Spleen (tissue), 11 donors: ENCODE measurements at regions not wholly inside any gene's neighbourhood (a gene's known extent, or its start where the extent isn't known, plus 50 kb on each side); places are given as distances from the start of the nearest gene placed in this dataset.

Source experiments
- DNase-seq: peaks from one replicate; pipeline ENCODE4 v3.0.0-alpha.2; 2020
- H3K27ac ChIP-seq, 8 donors: fragments of 200-600 bp; sonication (generic) in 7 of 8; 1 replicate in 4 of 8; 2 replicates in 4 of 8; pipeline versions ENCODE4 v1.5.0 to v1.8.0; 2016 to 2021; ENCODE audit warnings: inconsistent platforms in 4 of 8, mild to moderate bottlenecking in 4 of 8, moderate library complexity in 1 of 8
- H3K27me3 ChIP-seq, 7 donors: fragments of 200-600 bp; sonication (generic) in 6 of 7; replicated peaks in 1 of 7; 1 replicate in 4 of 7; 2 replicates in 3 of 7; pipeline versions ENCODE4 v1.5.0 to v1.8.0; 2016 to 2021; ENCODE audit warnings: inconsistent platforms in 3 of 7, mild to moderate bottlenecking in 1 of 7
- H3K36me3 ChIP-seq, 6 donors: fragments of 200-600 bp; sonication (generic) in 5 of 6; 1 replicate in 4 of 6; 2 replicates in 2 of 6; pipeline versions ENCODE4 v1.5.0 to v1.8.0; 2016 to 2021; ENCODE audit warnings: inconsistent platforms in 2 of 6
- H3K4me1 ChIP-seq, 6 donors: fragments of 200-600 bp; sonication (generic) in 5 of 6; 1 replicate in 3 of 6; 2 replicates in 3 of 6; pipeline versions ENCODE4 v1.5.0 to v1.8.0; 2016 to 2021; ENCODE audit warnings: inconsistent platforms in 3 of 6
- H3K4me3 ChIP-seq, 8 donors: fragments of 200-600 bp; sonication (generic) in 7 of 8; 1 replicate in 4 of 8; 2 replicates in 4 of 8; pipeline versions ENCODE4 v1.5.0 to v1.8.0; 2016 to 2021; ENCODE audit warnings: inconsistent platforms in 4 of 8, mild to moderate bottlenecking in 4 of 8, moderate library complexity in 2 of 8
- H3K9me3 ChIP-seq, 8 donors: fragments of 200-600 bp; sonication (generic) in 7 of 8; 1 replicate in 4 of 8; 2 replicates in 4 of 8; pipeline versions ENCODE4 v1.5.0 to v1.8.0; 2016 to 2021; ENCODE audit warnings: inconsistent platforms in 4 of 8
- POLR2A ChIP-seq, 3 donors: fragments of 450-650 bp; IDR thresholded peaks; one replicate each; pipeline ENCODE4 v1.5.1; 2017; ENCODE audit warnings: antibody characterized with exemption in 3 of 3, mild to moderate bottlenecking in 1 of 3
- POLR2AphosphoS5 ChIP-seq, 3 donors: sonication (generic); formaldehyde crosslinking; IDR thresholded peaks; one replicate each; pipeline ENCODE4 v1.5.1; 2017; ENCODE audit warnings: antibody characterized with exemption in 3 of 3
- WGBS, 5 donors: extraction: QIAGEN DNeasy Blood & Tissue Kit in 3 of 5; methylation state at CpG; one replicate each; pipeline versions ENCODE4 v1.1.5 to v1.1.7; 2013 to 2018; 5-methylcytosine and 5-hydroxymethylcytosine counted together
- intact Hi-C: fragments of 100-400 bp; cut with DNase I; formaldehyde crosslinking; loops from one replicate; pipeline ENCODE4 v1.15.0; 2023; ENCODE audit warnings: low total_unique reads
- TF ChIP-seq, protein P1 (sequence below), 11 experiments: fragments of 200-600 bp in 7 of 11; fragments of 450-650 bp in 4 of 11; sonication (generic) in 4 of 11; IDR thresholded peaks in 8 of 11; conservative IDR thresholded peaks in 3 of 11; 1 replicate in 7 of 11; 2 replicates in 4 of 11; pipeline versions ENCODE4 v1.4.0 to v1.8.0; 2016 to 2021; ENCODE audit warnings: antibody characterized with exemption in 11 of 11, inconsistent platforms in 4 of 11, mild to moderate bottlenecking in 1 of 11
- donor health status: healthy with polysubstance abuse.
- donor health status: DM: no; HTN: no; CAD: no; lungs with moderate emphysema.
- donor health status: DM: no; HTN: no; CAD: no.
- donor health status: Bipolar disorder and iron deficiency.
- donor health status: healthy.
- donor health status: DM: no; HTN: no; CAD: no.
- donor health status: DM: yes; HTN: yes; CAD: no.

DNA sequence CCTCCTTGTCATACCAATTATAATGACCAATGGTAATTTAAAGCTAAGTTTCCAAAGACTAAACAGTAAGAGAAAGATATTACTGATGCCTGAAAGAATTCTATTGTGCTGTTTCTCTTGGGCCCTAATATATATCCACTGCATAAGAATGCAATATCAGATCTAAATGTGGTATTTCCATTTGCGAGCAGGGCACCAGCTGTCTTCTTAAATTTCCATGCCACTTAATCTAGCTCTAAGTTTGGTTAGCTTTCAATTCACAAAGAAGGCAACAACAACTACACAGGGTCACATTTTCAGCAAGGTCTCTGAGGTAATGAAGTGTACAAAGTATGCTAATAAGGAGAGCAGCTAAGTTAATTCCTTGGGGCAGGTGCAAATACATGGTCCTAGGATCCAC lies 315.7 kb downstream of the GPR37 start:
- no peak for DNase-seq
- Histone ChIP-seq H3K36me3 (no peaks in the 10 kb centered on the region), H3K27ac (no peak overlapping the region), H3K9me3 (no peaks in the 10 kb centered on the region), H3K4me3 (no peak overlapping the region), H3K4me1 (no peaks in the 10 kb centered on the region), H3K27me3 (no peaks in the 10 kb centered on the region)
- TF ChIP-seq, protein P1, sequence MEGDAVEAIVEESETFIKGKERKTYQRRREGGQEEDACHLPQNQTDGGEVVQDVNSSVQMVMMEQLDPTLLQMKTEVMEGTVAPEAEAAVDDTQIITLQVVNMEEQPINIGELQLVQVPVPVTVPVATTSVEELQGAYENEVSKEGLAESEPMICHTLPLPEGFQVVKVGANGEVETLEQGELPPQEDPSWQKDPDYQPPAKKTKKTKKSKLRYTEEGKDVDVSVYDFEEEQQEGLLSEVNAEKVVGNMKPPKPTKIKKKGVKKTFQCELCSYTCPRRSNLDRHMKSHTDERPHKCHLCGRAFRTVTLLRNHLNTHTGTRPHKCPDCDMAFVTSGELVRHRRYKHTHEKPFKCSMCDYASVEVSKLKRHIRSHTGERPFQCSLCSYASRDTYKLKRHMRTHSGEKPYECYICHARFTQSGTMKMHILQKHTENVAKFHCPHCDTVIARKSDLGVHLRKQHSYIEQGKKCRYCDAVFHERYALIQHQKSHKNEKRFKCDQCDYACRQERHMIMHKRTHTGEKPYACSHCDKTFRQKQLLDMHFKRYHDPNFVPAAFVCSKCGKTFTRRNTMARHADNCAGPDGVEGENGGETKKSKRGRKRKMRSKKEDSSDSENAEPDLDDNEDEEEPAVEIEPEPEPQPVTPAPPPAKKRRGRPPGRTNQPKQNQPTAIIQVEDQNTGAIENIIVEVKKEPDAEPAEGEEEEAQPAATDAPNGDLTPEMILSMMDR (IDR thresholded peaks at IDR 0.05 in 8 of 11, conservative IDR thresholded peaks at IDR 0.05 in 3 of 11) = no peak
- TF ChIP-seq POLR2A (IDR thresholded peaks at IDR 0.05) (no peak), POLR2AphosphoS5 (IDR thresholded peaks at IDR 0.05) (no peak)
- intact Hi-C loops = no loop called here
- 74 to 95% (median 93%) methylated on average over 1 of the region's 1 CpG for WGBS, 5 donors

DNA sequence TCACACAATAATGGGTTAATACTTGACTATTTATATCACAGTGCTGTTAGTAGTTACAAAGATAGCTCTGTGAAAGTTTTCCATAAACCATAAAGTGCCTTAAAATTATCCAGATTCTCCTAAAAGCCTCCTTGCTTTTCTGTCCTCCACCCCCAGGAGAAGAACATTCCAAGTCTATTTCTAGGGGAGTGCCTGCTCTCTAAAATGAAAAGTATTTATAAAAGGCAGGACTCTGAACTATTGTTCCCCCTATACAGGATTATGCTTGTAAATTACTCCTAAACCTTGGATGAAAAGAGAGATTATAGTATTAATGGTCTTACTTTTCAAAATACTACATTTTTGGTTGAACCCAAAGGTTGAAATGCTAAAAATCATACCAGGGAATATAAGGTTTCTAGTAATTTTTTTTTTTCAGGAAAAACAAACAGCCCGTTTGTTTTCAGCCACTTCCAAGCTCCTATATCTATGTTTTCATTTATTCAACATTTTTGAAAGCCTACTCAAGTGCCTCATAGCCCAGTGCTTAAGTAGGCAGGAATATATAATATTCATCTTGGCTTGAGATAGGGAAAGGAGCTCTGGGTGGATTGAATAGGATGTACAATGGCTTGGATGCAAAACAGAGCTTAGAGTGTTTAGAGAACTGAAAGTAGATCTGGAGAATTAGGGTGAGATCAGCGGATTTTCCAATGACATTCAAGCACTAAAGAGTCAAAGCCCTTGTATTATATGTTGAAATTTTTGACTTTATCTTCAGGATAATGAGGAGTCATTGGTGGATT lies 320.7 kb downstream of the GPR37 start:
- intact Hi-C loops = no loop called here
- 47 to 67% (median 59%) methylated on average over 2 of the region's 2 CpGs for WGBS, 5 donors
- TF ChIP-seq POLR2AphosphoS5 (IDR thresholded peaks at IDR 0.05) (no peak), POLR2A (IDR thresholded peaks at IDR 0.05) (no peak)
- TF ChIP-seq, protein P1 (IDR thresholded peaks at IDR 0.05 in 8 of 11, conservative IDR thresholded peaks at IDR 0.05 in 3 of 11) = no peak
- no peak for DNase-seq
- Histone ChIP-seq H3K9me3 (no peaks in the 10 kb centered on the region), H3K36me3 (no peaks in the 10 kb centered on the region), H3K27ac (no peak overlapping the region), H3K27me3 (no peaks in the 10 kb centered on the region), H3K4me1 (no peaks in the 10 kb centered on the region), H3K4me3 (no peak overlapping the region)

DNA sequence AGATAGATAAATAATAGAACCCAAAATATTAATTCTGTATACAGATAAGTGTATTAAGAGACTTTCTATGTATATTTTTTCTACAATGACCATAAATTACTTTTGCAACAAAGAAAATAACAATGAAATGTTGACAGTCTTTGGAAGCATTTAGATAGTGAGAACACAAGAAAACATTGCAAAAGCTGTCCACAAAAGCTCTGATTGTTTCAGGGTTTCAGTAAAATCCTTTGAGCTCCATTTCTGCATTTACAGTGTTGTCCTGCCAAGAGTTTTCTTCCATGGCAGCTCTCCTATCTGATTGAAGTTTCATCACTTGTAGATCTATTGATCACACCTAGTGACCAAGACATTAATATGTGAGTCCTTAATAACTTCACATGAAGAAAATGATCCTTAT lies 321.8 kb downstream of the GPR37 start:
- no peak for DNase-seq
- H3K4me1 ChIP-seq = no peaks in the 10 kb centered on the region
- TF ChIP-seq POLR2AphosphoS5 (IDR thresholded peaks at IDR 0.05) (no peak), POLR2A (IDR thresholded peaks at IDR 0.05) (no peak)
- TF ChIP-seq, protein P1 (IDR thresholded peaks at IDR 0.05 in 8 of 11, conservative IDR thresholded peaks at IDR 0.05 in 3 of 11) = no peak
- no peaks in the 10 kb centered on the region for H3K9me3 ChIP-seq
- intact Hi-C loops = no loop called here
- no peak overlapping the region for H3K4me3 ChIP-seq
- no peak overlapping the region for H3K27ac ChIP-seq
- no peaks in the 10 kb centered on the region for H3K36me3 ChIP-seq
- H3K27me3 ChIP-seq = no peaks in the 10 kb centered on the region

DNA sequence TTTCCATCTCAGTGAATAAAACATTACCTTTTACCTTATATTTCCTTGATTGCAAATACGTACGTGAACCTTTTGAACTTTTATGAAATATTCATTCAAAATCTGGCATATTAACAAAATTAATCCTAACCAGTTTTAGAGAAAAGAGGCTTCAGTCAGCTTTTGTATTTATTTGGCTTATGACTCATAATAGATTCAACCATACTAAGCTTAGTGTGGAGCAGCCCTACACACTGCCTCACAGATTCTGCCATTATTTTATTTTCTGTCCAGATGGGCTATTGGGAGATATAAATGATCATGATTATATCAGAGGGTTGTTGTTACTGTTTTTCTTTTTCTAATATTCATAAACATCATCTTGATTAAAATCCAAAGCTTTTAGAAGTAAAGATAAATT lies 325.5 kb downstream of the GPR37 start:
- no peaks in the 10 kb centered on the region for H3K4me1 ChIP-seq
- TF ChIP-seq POLR2AphosphoS5 (IDR thresholded peaks at IDR 0.05) (no peak), POLR2A (IDR thresholded peaks at IDR 0.05) (no peak)
- TF ChIP-seq, protein P1 (IDR thresholded peaks at IDR 0.05 in 8 of 11, conservative IDR thresholded peaks at IDR 0.05 in 3 of 11) = no peak
- no peaks in the 10 kb centered on the region for H3K36me3 ChIP-seq
- intact Hi-C loops = no loop called here
- no peaks in the 10 kb centered on the region for H3K27me3 ChIP-seq
- no peak overlapping the region for H3K4me3 ChIP-seq
- no peak for DNase-seq
- no peak overlapping the region for H3K27ac ChIP-seq
- 80 to 93% (median 87%) methylated on average over 2 of the region's 2 CpGs for WGBS, 5 donors
- no peaks in the 10 kb centered on the region for H3K9me3 ChIP-seq
